GM19468 (cell line): ENCODE measurements at regions not wholly inside any gene's neighbourhood (a gene's known extent, or its start where the extent isn't known, plus 50 kb on each side); places are given as distances from the start of the nearest gene placed in this dataset.
A peak's percentile ranks its signal among the peaks of the same experiment; 100 is the strongest.
"Not testable (repeated sequence)": the region's sequence is repeated elsewhere in the genome, so short reads cannot be mapped to it uniquely, and the experiment has no call there.

Source experiments
- ATAC-seq: cut with Tn5 transposase; IDR thresholded peaks from one replicate; pipeline ENCODE4 v1.9.1; 2021; ENCODE audit warnings: mild to moderate bottlenecking, moderate library complexity, moderate number of reproducible peaks; ENCODE audit not compliant: unreplicated experiment; ENCODE audit errors: extremely low read depth

DNA sequence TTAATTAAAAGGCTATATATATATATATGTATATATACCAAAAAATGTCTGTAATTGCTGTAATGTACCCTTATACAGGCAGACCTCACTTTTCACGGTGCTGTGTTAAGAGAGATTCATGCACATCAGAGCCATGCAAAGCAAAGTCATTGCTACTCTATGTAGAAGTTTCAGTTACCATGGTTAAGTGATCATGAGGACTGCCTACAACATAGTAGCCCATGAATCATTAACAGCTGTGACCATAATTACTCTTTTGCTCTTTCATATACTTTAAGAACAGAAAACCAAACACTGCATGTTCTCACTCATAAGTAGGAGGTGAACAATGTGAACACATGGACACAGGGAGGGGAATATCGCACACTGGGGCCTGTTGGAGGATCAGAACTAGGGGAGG is 225.3 kb upstream of the EPHA3 start:
- ATAC-seq = peak; percentile 60

DNA sequence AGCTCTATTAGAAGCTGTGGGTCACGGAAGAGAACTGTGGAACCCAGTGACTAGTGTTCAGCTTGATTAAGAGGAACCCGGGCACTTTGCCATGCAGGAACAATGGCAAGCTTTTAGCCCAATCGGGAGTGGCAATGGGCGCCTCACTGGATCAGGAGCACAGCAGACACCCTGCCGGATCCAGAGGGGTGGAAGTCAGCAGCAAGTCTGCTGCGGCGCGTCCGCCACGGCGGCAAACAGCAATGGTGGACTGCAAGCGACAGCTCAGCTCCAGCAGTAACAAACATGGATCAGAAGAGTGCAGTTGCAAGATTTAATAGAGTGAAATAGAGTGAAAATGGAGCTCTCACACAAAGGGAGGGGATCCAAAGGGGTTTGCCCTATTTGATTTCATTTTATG is 220.8 kb upstream of the EPHA3 start:
- not testable (repeated sequence) for ATAC-seq

DNA sequence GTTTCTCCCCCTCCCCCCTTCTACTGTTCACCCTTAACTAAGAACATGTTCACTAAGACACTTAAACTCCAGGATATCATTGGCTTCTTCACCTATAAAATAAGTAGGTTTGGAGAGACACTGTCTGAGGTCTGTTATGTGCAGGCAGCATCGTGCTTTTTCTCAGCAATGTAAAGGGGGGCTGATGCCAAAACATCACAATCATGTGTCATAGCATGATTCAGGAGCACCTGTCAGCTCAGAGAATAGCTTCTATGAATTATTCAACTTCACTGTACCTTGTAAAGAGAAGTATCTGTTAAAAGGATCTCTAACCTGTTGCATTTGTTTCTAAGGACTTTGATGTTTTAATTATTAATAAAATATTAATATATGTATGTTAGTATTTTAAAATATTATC is 211.4 kb upstream of the EPHA3 start:
- no peak for ATAC-seq

DNA sequence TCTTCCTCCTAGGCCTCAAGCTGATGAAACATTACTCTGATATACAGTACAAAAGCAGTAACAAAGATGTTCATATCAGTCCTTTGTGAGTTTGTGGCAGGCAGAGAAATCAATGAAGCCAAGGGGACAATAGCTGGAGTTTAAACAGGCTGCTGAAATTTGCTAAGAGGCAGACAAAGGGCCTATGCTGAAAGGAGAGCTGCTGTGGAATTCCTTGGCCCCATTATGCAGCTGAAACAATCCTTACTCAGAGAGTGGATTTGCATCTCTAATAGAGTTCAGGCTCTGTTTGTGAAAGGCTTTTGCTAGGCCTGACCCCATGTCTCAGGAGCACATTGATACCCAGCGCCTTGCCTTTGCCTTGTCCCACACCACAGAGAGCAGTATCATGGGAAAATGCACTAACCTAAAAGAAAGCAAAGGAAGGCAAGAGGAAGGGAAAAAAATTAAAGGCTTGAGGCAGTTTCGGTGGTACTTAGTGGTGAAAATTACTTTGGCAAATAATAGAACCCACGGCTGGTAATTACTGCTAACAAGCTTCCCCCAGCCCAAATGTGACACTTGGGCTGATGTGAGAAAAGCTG is 195.0 kb upstream of the EPHA3 start:
- ATAC-seq = no peak

DNA sequence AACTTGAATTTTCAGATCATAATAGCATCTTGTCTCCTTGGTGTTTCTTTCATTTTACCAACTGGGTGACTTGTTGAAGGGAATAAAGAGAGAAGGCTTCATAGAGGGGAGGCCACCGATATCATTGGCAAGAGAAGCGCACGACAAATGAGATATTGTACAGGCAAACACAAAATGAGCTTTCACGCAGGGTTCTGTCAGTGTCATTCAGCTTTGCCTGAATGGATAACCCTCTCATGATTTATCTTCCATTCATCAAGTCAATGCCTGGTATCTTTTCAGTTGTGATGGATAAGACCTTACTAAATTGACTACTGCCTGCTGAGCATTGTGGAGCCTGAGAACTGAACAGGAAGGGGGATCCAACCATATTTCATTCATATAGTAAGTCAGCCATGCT is 188.6 kb upstream of the EPHA3 start:
- ATAC-seq = no peak

DNA sequence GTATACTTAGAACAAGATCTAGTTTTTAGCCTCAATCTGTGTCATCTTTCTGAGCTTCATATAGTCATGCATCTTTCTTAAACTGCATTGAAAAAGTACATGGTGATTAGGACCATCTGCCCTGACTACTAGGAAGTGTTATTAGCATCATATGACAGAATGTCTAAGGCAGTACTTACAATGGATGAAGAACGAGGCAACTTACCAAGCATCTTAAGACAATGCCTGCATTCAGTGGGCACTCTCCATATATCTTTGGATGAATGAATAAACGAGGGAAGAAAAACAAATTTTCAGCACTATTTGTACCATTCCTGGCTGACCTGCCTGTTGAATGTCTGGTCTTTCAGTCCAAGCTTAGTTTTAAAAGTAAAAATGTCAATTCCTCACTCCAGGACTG is 185.4 kb upstream of the EPHA3 start:
- ATAC-seq = no peak

DNA sequence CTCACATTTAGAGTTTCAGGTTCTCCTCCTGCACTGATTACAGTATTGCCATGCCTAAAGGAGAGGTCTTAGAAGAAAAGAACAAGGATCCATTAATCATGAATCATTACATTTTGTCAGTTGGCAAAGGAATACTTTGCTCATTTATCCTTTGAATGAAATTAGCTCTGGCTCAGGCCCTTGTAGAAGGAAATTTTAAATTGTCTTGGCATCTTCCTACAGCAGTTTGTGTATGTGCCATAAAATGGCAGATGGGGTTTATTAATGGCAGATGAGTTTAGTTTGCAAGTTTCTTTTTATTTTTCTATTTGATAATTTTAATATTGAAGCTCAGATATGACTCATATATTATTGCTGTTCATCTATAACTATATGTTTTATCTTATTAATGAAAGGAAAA is 181.2 kb upstream of the EPHA3 start:
- no peak for ATAC-seq

DNA sequence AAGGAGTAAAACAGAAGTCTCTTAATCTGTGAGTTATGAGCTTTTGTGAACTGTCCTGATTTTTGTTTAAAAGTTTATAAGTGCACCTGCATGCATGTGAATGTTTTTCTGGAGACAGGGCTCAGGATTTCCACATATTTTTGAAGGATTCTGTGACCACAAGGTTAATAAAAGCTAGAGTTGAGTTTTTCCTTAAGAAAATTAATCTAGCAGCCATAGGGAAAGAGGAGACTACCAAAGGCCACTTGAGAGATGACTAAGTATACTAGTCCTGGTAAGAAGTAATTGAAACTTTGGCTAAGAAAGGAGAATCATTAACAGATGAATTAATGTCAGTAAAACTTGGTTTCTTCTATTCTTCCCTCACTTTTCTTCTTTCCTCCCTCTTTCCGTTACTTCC is 176.8 kb upstream of the EPHA3 start:
- no peak for ATAC-seq

DNA sequence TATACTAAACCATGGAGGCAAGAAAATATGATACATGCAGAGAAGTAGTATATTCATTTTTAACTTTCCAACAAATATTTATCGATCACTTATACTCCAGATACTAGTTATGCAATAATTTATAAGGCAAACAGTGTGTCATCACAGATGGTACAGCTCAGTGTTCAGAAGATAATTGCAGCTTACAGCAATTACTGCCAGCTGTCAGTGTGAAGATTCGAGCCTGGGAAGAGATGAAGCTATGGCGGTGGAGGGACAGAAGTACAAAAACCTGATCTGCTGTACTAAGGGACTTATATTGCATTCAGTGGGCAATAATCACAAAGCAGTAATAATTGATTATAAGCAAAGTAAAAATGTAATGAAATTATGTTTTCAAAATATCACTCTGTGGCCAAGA is 170.6 kb upstream of the EPHA3 start:
- ATAC-seq = no peak

DNA sequence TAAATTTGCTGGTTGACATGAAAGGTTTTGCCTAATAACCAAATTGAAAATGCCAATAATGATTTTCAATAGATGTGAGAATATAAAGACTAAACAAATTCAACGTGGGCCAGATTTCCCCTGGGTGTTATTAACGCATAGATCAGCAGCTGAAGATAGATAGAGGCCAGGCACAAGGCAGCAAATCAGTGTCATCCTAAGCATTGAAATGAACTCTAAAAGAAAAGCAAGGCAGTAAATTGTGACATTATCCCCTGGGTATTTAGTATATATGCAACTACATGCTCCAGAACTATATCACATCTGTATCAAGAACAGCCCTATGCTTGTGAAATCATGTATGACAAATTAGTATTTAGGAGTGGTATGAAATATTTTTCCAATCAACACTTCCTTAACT is 167.1 kb upstream of the EPHA3 start:
- ATAC-seq = no peak

DNA sequence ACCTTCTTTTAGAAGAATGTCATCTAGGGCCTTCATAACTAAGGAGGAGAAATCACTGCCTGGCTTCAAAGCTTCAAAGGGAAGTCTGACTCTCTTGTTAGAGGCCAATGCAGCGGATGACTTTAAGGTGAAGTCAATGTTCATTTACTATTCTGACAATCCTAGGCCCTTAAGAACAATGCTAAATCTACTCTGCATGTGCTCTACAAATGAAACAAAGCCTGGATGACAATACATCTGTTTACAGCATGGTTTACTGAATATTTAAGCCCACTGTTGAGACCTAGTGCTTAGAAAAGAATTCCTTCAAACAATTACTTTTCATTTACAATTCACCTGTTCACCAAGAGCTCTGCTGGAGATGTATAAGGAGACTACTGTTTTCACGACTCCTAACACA is 160.4 kb upstream of the EPHA3 start:
- ATAC-seq = no peak

DNA sequence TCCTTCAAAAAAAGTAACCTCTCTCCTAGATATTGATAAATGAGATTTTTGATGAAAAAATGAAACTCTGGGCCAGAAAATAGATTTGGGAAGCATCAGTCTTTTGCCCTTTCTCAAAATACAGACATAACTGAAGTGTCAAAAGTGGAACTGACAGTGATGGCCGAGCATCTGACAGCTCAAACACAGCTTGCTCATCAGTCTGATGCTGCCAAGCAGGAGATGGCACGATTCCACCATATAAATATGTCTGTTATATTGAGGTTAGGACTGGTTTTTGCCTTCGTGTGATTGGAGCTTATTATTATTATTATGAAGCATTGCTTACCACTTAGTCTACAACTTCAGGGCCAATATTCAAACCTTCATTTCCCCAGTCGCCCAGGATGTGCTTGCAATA is 152.6 kb upstream of the EPHA3 start:
- ATAC-seq = no peak

DNA sequence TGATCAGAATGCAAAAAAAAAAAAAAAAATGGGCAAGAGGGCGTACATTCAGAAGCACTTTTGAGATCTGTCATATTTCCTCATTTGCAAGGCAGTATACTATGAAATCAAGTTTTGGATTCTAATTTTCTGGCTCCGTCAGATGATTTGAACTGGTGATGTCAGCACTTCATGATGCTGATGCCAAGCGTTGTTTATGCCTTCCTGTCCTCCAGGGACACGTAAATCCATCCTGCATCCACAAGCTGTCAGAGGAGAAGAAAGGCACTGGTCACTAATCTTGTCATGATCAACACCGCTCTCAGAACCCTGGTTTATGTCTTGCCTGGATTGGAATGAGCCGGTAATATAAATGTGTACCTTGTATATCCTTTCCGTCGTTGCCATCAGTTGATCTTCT is 152.1 kb upstream of the EPHA3 start:
- ATAC-seq = no peak

DNA sequence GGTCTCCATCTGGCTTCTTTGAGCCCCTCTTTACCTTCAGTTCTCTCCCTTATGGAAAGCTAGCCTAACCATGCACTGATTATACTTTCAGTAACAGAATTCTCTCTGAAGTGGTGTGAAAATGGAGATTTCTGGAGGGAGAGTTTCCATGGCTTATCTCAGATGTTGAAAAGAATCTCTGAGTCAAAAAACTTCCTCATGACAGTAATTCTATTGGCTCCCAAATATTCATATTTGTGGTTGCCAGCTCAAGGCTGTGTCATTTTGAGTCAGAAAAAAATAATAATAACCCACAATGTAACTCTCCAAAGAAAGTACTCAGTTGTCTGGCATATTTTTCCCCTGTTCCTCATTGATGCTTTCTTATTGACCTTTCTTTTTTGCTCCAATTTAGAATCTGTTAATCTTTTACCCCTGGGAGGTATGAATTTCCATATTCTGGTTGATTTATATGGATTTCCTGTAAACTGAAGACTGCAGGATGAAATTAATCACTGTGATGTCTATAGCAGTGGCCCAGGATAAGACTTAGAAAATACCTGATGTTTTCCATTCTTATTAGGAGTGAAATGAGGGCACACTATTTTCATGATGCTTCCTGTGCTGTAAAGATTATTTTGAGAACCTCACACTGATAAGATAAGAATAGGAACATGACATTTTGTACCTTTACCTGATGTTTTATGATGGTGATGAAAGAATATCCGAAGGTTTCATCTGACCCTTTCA is 149.5 kb upstream of the EPHA3 start:
- no peak for ATAC-seq

DNA sequence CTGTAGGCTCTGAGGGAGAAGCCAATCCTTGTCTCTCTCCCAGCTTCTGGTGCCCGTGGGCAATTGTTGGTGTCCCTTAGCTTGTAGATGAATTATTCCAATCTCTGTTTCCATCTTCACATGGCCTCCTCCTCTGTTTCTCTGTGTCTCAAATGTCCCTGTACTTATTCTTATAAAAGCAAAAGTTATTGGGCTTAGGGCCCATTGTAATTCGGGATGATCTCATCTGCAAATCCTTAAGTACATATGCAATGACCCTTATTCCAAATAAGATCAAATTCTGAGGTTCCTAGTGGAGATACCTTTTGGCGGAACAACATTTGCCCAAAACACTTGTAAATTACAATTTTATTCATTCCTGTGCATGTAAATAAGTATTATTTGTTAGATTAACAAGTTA is 147.4 kb upstream of the EPHA3 start:
- ATAC-seq = no peak

DNA sequence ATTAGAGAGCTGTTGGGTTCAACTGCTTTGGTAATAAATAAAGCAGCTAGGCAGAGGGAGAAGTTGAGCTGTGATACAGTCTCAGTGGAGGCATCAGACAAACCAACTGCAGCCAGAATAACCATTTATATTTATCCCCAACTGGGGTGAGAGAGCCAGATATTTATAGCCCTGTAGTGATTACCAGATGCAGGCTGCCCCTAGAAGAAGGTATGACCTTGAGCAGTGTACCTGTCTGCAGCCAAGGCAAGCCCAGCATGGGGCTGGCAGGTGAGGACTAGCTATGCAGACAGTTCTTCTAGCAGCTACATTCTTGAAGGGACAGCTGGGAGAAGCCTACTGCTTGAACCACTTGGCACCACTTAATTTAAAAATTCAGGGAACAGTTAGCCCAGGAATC is 144.4 kb upstream of the EPHA3 start:
- no peak for ATAC-seq

DNA sequence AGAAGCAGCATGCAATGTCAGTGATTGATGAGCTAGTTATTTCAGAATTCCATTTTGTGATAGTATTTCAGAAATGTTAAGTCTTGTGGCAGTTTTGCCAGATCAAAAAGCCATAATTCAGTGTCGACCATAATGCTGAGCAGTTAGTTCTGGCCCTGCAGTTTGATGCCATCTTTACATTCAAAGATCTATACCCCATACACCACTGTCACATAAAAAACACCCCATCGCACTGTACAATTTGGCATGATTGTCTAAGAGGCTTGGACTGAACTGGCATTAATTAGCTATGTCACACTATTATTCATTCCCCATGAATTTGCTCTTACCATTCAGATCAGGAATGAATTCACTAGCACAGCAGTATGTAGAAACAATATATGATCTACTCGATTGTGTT is 127.7 kb upstream of the EPHA3 start:
- ATAC-seq = no peak

DNA sequence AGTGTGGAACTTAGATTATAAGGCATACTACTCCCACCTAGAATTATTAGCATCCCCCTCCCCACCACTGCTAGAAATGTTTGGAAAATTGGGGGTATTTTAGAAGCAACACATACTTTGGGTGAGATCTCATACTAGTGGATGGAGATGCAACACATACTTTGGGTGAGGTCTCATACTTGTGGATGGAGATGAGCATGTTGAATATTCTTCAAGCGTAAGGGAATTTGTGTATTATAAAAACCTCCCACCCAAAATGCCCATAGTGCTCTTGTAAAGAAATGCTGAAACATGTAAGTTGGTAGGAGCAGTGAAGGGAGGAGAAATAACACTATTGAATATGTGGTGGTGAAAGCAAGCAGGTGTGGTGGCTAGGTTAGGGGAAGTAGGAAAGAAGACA is 124.0 kb upstream of the EPHA3 start:
- ATAC-seq = no peak

DNA sequence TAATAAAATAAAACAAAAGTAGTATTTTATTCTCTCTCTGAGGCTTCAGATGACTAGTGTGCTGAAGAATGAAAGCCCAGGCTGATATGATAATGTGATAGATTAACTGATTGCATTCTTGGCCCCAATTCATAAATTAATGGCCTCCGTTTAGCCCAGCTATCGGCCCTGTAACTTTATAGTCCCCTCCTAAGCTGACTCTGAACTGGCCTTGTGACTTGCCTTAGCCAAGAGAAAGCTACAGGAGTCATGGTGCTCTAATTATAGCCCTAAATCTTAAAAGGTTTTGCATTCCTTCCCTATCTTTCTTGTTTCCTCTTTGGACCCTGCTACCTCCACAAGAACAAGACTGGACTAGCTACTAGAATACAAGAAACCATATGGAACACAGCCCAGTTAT is 123.2 kb upstream of the EPHA3 start:
- no peak for ATAC-seq

DNA sequence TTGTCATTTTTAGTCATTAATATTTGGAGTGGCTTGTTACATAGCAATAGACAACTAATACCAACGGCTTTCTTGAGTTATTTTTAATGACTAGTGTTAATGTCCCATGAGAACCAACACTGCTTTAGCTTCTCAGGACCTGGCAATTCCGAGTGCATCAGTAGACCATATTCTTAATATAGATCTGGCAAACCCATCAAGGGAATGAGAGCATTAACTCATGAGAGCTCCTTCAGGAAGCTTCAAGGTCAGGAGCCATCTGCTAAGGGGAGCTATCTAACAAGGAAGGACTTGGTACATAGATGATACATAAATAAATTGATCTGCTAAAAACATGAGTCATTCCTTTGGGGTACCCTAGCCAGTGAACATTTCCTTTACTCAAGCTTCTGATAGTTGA is 122.6 kb upstream of the EPHA3 start:
- no peak for ATAC-seq

DNA sequence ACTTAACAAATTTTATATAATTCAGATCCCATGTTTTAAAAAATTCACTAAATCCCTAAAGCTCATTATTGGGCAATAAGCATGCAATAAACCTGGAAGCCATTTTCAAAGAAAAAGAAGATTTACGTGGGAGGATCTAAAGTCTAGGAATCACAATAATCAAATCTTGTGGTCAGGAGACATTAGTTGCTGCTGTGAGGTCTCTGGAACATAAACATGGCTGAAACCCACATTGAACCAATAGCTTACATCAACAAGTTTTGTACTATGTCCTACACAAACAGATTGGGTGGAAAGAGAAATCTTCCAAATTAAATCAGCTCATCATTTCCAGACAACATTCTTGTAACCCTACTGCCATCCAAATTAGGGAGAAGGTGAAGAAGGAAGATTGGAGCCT is 121.9 kb upstream of the EPHA3 start:
- no peak for ATAC-seq

DNA sequence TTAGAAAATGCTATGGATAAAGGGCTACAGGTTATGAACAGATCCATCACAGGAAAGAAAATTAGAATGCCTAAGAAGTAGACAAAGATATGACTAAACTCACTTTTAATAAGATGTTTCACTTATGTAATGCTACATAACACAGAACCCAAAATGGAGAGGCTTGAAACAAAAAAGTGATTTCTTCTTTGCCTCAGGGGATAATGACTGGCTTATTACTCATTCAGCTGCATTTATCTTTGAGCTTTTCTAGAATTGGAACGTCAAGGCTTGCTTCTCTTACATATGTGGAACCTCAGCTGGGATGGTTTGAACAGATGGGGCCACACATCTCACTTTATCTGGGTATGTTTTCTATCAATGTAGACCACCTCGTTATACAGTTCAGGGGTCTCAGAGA is 120.6 kb upstream of the EPHA3 start:
- ATAC-seq = no peak
